HG02840 (cell line): ENCODE measurements at regions not wholly inside any gene's neighbourhood (a gene's known extent, or its start where the extent isn't known, plus 50 kb on each side); places are given as distances from the start of the nearest gene placed in this dataset.
"Not testable (repeated sequence)": the region's sequence is repeated elsewhere in the genome, so short reads cannot be mapped to it uniquely, and the experiment has no call there.

Experiments
- ATAC-seq: cut with Tn5 transposase; IDR thresholded peaks from one replicate; pipeline ENCODE4 v1.9.1; 2021; ENCODE audit warnings: mild to moderate bottlenecking, moderate library complexity, moderate number of reproducible peaks; ENCODE audit not compliant: unreplicated experiment, low FRiP score

GRCh38 chr7:150169515-150169914 lies 153.6 kb upstream of the LRRC61 start:
- not testable (repeated sequence) for ATAC-seq

- not testable (repeated sequence) for ATAC-seq
Measured at GRCh38 chr7:150169943-150170490, 153.1 kb upstream of the LRRC61 start.

GRCh38 chr7:150183602-150184001 lies 139.6 kb upstream of the LRRC61 start:
- not testable (repeated sequence) for ATAC-seq

GRCh38 chr7:150189963-150190362 lies 133.2 kb upstream of the LRRC61 start:
- peak; percentile 91 for ATAC-seq

- not testable (repeated sequence) for ATAC-seq
Measured at GRCh38 chr7:150192541-150192940, 130.6 kb upstream of the LRRC61 start.

- ATAC-seq: not testable (repeated sequence)
Measured at GRCh38 chr7:150193866-150194265, 129.3 kb upstream of the LRRC61 start.
